ENCODE measurements at regions not wholly inside any gene's neighbourhood (a gene's known extent, or its start where the extent isn't known, plus 50 kb on each side); places are given as distances from the start of the nearest gene placed in this dataset.

DNA sequence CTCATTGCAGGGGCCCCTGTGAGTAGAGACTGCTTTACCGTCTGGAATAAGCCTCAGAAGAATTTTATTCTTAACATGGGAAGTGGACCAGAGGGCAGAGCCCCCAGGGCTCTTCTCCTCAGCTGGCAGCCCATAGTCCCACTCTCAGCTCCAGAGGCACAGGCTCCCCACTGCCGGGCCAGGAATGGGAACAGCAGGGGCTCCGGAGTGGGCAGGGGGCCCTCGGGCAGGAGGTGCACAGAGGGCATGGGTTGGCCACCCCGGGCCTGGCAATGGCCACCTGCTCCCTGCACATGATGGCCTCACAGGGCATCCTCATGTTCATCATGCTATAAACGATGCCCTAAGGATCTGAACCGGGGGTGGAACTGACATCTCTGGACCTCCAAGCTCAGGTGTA lies 1469.7 kb downstream of the BRD1 start:
- no peak for TF ChIP-seq EP300 (IDR thresholded peaks at IDR 0.05)
- TF ChIP-seq CTCF (IDR thresholded peaks at IDR 0.05) = no peak
- TF ChIP-seq POLR2A (IDR thresholded peaks at IDR 0.05) = no peak

All from tibial nerve (tissue), 4 donors.